Endothelial cell of umbilical vein (primary cell): ENCODE measurements at regions not wholly inside any gene's neighbourhood (a gene's known extent, or its start where the extent isn't known, plus 50 kb on each side); places are given as distances from the start of the nearest gene placed in this dataset.

Source experiments
- CTCF ChIP-seq, 2 donors: IDR thresholded peaks; 1 replicate in 1 of 2; 2 replicates in 1 of 2; pipeline ENCODE4 v1.5.1; 2011; ENCODE audit warnings: low read length in 2 of 2, mild to moderate bottlenecking in 2 of 2, moderate library complexity in 2 of 2, control low read depth in 1 of 2, inconsistent platforms in 1 of 2, low read depth in 1 of 2; ENCODE audit not compliant: insufficient read depth in 1 of 2; ENCODE audit errors: extremely low read depth in 1 of 2
- EZH2 ChIP-seq: IDR thresholded peaks from 2 replicates; pipeline ENCODE4 v1.6.1; 2012; ENCODE audit warnings: borderline replicate concordance, low read depth, mild to moderate bottlenecking, moderate library complexity, low read length, inconsistent platforms; ENCODE audit not compliant: severe bottlenecking
- JUN ChIP-seq: IDR thresholded peaks from 2 replicates; pipeline ENCODE4 v1.6.1; 2011; ENCODE audit warnings: borderline replicate concordance, low read depth; ENCODE audit not compliant: insufficient read length, insufficient read depth
- POLR2A ChIP-seq: IDR thresholded peaks from 2 replicates; pipeline ENCODE4 v1.6.1; 2012; ENCODE audit warnings: low read depth, mild to moderate bottlenecking, control low read depth, low read length
- POLR2AphosphoS5 ChIP-seq: IDR thresholded peaks from 2 replicates; pipeline ENCODE4 v1.6.1; 2012; ENCODE audit warnings: low read depth, mild to moderate bottlenecking, control low read depth, low read length, moderate library complexity; ENCODE audit not compliant: insufficient read depth

DNA sequence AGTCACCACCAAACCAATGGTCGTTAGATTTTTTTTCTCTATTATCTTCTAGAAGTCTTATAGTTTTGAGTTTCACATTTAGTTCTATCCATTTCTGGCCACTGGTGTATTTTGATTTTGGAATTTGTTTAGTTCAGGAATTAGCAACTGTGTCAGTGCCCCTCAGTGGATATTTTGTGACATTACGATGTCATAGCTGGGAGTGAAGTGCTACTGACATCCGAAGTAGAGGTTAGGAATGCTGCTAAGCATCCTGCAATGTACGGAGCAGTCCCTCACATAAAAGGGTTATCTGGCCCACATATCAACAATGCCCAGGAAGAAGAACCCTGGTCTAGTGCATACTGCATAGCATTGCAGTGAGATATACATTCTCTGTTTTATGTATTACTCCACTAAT is 157.4 kb upstream of the RGPD4 start:
- TF ChIP-seq JUN (no peak), POLR2A (no peak), POLR2AphosphoS5 (no peak), EZH2 (no peak), CTCF (IDR thresholded peaks at IDR 0.05; ENCODE audit: extremely low read depth in 1 of 2, insufficient read depth in 1 of 2, low read depth in 1 of 2, low read length in 2 of 2) (no peak)
